ENCODE measurements at regions not wholly inside any gene's neighbourhood (a gene's known extent, or its start where the extent isn't known, plus 50 kb on each side); places are given as distances from the start of the nearest gene placed in this dataset.

- TF ChIP-seq CTCF (IDR thresholded peaks at IDR 0.05): no peak
- no peak for TF ChIP-seq POLR2A (IDR thresholded peaks at IDR 0.05)
- no peaks in the 10 kb centered on the region for H3K36me3 ChIP-seq
- no peaks in the 10 kb centered on the region for H3K9me3 ChIP-seq
- no peaks in the 10 kb centered on the region for H3K4me1 ChIP-seq
- DNase-seq: no peak
- no peak overlapping the region for H3K4me3 ChIP-seq
- no peaks in the 10 kb centered on the region for H3K27me3 ChIP-seq
- H3K27ac ChIP-seq: no peak overlapping the region
- intact Hi-C loops (cut with DNase I; ENCODE audit: low total_unique reads): no loop called here
Observed at GRCh38 chr7:118327174-118327573, 102.7 kb downstream of the ANKRD7 start.

DNA sequence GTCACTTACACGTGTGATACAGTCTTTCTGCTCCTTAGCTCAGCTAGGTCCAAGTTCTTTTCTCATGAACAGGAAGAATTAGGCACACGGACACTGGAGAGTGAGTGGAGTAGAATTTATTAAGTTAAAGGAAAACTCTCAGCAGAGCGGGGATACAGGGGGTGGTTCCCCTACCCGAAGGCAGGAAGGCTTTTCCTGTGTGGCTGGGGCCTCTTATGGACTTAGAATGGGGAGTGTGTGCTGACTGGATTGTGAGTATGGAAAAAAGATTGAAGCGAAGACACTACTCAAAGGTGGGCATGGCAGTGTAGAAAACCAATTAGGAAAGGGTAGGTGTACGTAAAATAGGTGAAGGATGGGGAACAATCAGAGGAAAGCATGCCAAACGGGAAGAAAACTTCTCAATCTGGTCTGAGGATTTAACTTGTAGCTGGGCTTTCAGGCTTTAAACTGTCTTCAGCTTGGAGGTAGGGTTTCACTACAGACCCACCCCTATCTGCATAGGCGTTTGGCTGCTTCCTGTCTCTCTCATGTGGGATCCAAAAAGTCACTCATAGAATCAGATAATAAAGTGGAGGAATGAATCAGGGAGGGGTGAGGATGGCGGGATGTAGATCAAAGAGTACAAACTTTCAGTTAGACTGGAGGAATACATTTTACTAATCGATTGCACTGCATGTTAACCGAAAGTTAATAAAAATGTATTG, 104.2 kb downstream of the ANKRD7 start:
- no peaks in the 10 kb centered on the region for H3K9me3 ChIP-seq
- DNase-seq: no peak
- TF ChIP-seq CTCF (IDR thresholded peaks at IDR 0.05) (no peak), POLR2A (IDR thresholded peaks at IDR 0.05) (no peak)
- intact Hi-C loops (cut with DNase I; ENCODE audit: low total_unique reads): no loop called here
- no peak overlapping the region for H3K27ac ChIP-seq
- H3K36me3 ChIP-seq: no peaks in the 10 kb centered on the region
- H3K27me3 ChIP-seq: no peaks in the 10 kb centered on the region
- H3K4me1 ChIP-seq: no peaks in the 10 kb centered on the region
- H3K4me3 ChIP-seq: no peak overlapping the region

DNA sequence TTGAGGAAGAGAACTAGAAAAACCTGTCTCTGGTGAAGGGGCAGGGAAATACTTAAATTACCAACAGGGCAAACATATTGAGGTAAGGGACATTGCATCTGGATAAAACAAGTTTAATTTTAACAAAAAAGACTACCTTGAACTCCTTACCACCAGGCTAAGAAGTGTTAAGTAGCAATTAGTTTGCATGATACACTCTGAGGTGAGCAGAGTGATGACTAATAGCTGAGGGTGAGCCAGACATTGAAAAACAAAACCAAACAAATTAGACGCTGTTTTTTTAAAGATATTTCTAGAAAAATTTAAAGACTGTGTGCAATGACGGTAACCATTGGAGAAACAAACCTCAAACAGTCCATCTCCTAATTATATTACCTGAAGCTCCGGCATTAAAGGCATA, 105.9 kb downstream of the ANKRD7 start:
- H3K4me1 ChIP-seq: no peaks in the 10 kb centered on the region
- DNase-seq: no peak
- H3K27ac ChIP-seq: no peak overlapping the region
- no peak for TF ChIP-seq POLR2A (IDR thresholded peaks at IDR 0.05)
- TF ChIP-seq CTCF (IDR thresholded peaks at IDR 0.05): no peak
- no peaks in the 10 kb centered on the region for H3K36me3 ChIP-seq
- intact Hi-C loops (cut with DNase I; ENCODE audit: low total_unique reads): no loop called here
- H3K27me3 ChIP-seq: no peaks in the 10 kb centered on the region
- H3K9me3 ChIP-seq: no peaks in the 10 kb centered on the region
- H3K4me3 ChIP-seq: no peak overlapping the region

GRCh38 chr7:118346748-118347147, 122.2 kb downstream of the ANKRD7 start:
- Histone ChIP-seq H3K36me3 (no peaks in the 10 kb centered on the region), H3K4me3 (no peak overlapping the region), H3K27ac (no peak overlapping the region), H3K4me1 (no peaks in the 10 kb centered on the region), H3K9me3 (no peaks in the 10 kb centered on the region), H3K27me3 (no peaks in the 10 kb centered on the region)
- intact Hi-C loops (cut with DNase I; ENCODE audit: low total_unique reads): no loop called here
- no peak for DNase-seq
- TF ChIP-seq CTCF (IDR thresholded peaks at IDR 0.05) (no peak), POLR2A (IDR thresholded peaks at IDR 0.05) (no peak)

DNA sequence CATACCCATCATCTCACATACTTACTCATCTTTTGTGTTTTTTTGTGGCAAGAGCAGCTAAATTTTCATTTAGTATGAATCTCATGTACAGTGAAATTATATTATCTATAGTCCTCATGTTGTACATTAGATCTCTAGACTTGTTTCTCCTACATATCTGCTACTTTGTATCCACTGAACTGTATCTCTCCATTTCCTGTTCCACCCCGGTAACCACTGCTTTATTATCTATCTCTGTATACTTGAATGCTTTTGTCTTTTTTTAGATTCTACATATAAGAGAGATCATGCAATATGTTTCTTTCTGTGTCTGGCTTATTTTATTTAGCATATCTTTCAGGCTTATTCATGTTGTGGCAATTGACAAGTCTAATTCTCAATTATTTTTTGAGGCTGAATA, 125.1 kb downstream of the ANKRD7 start:
- Histone ChIP-seq H3K9me3 (no peaks in the 10 kb centered on the region), H3K27ac (no peak overlapping the region), H3K27me3 (no peaks in the 10 kb centered on the region), H3K4me1 (no peaks in the 10 kb centered on the region), H3K36me3 (no peaks in the 10 kb centered on the region), H3K4me3 (no peak overlapping the region)
- intact Hi-C loops (cut with DNase I; ENCODE audit: low total_unique reads): no loop called here
- no peak for DNase-seq
- TF ChIP-seq CTCF (IDR thresholded peaks at IDR 0.05) (no peak), POLR2A (IDR thresholded peaks at IDR 0.05) (no peak)
